GM18520 (cell line): ENCODE measurements at regions not wholly inside any gene's neighbourhood (a gene's known extent, or its start where the extent isn't known, plus 50 kb on each side); places are given as distances from the start of the nearest gene placed in this dataset.
"Not testable (repeated sequence)": the region's sequence is repeated elsewhere in the genome, so short reads cannot be mapped to it uniquely, and the experiment has no call there.

Source experiments
- ATAC-seq: cut with Tn5 transposase; IDR thresholded peaks from one replicate; pipeline ENCODE4 v1.9.1; 2021; ENCODE audit not compliant: unreplicated experiment

DNA sequence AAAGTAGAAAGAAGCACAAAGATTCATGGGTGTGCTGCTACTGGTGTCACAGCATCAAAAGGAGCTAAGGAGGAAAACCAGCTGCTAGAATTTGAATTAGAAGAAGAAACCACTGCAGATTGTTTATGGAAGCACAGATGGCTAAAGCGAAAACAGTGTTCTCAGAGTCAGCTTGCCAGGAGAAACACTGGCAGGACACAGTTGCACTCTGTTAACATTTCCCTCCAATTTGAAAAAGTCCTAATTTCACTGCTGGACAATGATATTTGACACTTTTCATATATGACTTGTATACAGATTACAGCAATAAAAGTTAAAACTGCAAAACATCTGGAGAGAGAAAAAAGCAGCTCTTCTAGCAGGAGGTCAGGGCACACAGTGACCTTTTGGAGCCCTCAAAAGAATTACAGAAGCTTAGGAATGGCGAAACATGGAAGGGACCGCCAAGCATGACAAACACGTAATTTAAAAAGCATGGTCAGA lies 314.5 kb downstream of the COL12A1 start:
- ATAC-seq: no peak

DNA sequence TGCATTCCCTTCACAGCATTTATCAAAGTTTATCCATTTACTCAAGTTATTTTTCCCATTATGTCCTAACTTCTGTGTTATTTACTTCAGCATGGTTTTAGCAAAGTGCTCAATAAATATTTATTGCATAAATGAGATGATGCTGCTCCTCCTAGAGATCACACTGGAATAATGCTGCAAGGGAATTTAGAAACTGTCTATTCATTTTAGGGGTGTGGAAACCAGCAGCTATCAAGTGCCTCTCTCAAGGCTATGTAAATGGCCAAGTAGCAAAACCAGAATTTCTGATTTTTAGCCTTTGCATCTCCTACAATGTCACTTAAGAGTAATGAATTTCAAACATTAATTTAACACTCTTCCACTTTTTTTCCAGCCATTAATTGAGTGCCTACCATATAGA lies 316.2 kb downstream of the COL12A1 start:
- no peak for ATAC-seq

DNA sequence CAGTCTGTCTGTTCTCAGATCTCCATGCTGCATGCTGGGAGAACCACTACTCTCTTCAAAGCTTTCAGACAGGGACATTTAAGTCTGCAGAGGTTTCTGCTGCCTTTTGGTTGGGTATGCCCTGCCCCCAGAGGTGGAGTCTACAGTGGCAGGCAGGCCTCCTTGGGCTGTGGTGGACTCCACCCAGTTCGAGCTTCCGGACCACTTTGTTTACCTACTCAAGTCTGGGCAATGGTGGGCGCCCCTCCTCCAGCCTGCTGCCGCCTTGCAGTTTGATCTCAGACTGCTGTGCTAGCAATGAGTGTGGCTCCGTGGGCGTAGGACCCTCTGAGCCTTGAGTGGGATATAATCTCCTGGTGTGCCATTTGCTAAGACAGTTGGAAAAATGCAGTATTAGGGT lies 317.1 kb downstream of the COL12A1 start:
- ATAC-seq: not testable (repeated sequence)

DNA sequence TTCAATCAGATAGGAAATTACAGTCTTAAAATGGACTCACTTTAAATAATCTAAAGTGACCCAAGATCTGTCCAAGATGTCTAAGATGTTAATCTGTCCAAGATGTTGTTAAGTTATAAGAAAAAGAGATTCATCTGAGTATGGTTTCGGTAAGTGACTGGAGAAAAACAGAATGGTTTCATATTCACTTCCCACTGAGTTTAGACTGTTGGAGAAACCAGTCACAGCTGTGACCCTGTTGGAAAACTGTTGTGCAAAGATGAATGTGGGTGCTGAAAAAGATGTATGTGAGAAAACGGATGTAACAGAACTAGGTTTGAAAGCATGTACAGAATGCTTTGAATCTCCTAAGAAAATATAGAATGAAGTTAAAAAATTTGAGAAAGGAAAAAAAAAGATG lies 325.9 kb downstream of the COL12A1 start:
- ATAC-seq: no peak

DNA sequence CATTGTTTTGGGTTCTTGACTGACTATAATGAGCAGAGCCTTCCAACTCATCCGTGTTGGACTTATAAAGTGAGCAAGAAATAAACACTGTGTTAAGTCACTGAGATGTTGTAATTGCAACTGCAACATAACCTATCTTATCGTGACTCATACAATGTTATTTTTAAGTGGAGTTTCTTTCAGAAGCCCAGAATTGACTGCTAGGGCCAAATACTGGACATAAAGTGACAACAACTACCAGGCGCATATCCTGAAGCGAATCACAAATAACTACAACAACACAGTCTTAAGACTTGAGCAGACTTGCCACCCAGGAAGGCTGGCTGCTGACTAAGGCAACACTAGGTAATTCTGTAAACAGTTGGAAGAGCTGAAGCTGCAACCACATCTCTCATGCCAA lies 326.6 kb downstream of the COL12A1 start:
- no peak for ATAC-seq

DNA sequence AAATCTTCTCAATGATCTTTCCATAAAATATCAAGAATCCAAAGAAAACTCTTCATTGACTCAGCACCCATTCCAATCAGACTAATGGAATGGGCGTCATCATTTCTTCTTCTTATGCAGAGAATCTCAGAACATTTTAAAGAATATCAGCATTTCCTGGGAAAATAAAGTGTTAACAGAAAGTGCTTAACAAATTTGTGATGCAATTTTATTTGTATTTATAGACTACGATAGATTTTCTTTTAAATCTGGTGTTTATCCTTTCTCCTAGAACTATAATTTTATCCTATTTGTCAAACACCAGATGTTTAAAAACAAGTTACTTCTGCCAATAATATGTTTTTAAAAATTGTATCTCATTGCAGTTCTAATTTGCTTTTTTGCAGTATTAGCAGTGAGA lies 330.7 kb downstream of the COL12A1 start:
- no peak for ATAC-seq

DNA sequence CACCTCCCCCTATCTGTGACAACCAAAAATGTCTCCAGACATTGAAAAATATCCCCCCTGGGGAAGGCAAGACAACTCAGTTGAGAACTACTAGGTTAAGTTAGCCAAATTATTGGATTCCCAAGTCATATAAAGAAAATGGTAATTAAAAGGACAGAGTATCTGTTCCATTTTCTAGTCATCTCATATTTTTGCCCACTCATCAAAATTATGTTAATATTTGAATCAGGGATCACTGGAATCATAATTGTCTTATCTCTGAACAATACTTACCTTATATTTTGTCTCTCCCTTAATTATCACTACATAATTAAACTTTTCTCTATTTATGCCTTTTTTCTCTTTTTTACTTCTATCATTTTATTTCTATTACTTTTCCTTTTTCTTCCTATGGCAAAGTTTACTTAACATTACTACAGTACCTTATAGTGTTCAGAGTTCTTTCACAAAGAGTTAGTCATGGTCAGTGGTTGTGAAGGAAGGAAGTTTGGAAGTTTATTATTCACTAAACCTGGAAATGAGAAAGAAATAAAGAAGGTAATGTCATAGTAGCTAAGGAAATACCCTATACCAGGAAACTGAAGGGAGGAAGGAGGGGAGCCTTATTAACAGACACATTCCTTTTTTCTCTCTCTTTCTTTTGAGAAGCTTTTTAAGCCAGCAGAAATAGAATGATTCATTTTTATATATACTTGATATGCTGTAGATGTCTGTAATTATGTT lies 332.9 kb downstream of the COL12A1 start:
- ATAC-seq: no peak

DNA sequence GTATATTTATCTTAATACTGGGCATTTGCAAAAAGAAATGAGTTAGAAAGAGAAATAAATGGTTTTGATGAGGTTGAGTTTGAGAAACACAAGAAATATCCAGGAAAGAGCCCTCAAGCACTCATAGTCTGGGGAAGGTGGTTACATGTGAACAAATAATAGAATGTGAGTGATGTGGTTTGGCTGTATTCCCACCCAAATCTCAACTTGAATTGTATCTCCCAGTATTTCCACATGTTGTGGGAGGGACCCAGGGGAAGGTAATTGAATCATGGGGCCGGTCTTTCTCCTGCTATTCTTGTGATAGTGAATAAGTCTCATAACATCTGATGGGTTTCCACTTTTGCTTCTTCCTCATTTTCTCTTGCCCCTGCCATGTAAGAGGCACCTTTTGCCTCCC lies 334.1 kb downstream of the COL12A1 start:
- ATAC-seq: no peak

DNA sequence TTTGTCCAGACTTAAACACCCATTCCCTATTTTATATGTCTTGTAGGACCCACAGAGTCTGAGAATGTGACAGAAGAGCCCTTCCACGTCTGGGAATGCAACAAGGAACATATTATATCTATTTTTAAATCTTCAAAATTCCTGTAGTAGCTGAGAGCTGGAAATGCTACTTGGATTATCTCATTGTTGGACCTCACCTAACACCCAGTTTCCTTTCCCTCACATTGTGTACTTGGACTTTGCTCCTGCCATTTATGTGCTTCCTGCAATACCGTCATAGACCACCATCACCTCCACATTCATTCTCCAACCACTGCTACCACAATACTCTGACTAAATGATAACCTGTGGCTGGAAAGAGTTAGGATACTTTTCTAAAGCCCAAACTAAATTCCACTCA lies 335.4 kb downstream of the COL12A1 start:
- ATAC-seq: no peak

DNA sequence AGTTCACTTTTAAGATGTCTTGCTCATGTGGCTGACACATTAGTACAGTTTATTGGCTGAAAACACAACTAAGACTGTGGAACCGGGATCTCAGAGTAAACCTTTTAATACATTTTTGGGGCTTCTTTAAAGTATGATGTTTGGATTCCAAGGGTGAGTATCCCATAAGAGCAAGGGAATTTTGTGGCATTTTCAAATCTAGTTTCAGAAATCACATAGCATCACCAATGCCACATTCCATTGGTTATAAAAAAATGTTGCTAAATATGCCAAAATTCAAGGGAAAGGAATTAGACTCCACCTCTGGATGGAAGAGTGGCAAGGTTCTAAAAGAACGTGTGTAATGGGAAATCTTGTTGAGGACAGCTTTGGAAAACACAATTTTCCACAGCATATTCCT lies 338.6 kb downstream of the COL12A1 start:
- no peak for ATAC-seq

DNA sequence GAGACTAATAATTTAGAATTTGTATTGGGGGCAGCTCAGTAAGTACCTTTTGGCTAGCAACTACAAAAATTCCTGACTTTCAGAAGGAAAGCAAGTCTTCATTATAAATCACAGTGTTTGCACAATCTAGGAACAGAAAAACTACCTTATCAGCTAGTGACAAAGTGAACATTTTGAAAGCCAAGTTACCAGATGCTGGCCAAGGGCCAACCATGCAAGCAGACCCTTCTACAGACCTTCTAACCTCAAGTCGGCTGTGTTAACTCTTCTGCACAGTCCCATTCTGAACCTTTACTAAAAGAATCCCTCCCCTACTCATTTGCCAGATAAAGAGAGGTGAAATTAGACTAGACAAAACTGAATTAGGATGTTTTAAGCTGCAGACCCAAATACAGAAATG lies 341.9 kb downstream of the COL12A1 start:
- no peak for ATAC-seq

DNA sequence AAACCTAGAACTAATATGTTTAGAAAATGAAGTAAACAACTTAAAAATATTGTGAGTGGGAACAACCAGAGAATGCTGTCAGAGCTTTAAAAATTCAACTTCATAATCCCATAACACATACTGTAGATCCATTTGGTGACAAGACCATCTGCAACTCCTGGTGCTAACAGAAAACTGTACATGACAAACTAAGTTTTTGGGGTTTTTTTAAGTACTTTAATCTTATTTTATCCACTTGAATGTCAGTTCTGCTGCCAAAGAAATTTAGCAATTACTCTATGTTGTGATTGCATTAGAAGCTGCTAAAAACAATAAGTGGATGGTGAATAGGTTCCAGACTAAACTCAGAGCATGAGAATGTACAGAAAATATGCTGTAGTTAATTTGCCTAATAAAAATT lies 345.4 kb downstream of the COL12A1 start:
- no peak for ATAC-seq

DNA sequence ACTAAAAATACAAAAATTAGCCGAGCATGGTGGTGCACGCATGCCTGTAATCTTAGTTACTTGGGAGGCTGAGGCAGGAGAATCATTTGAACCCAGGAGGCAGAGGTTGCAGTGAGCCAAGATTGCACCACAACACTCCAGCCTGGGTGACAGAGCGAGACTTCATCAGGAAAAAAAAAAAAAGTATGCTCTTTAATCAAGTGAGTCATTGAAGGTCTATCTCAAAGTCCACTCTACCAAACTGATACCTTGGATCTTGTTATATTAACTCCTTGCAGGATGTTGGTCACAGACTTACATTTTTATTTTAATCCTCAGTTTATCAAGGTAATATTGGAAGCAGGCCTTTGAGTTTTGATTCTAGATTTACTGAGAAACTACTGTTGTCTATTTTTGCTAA lies 348.7 kb downstream of the COL12A1 start:
- ATAC-seq: no peak

DNA sequence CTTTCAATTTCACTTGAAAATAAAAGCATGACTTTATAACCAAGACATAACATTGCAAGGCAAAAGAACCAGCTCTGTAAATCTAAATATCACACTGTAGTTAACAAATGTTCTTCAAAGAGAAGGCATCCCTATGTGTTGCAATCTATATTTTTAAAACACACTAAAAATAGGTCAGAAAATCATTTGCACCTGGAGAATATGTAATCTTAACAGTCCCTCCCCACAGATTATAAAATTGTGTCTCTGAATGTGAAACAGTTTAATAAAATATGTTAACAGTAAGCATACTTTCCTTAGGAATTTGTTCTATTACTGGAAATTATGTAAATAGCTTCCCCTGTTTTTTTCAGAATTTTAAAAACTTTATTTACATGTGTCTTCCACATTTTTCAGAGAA lies 351.9 kb downstream of the COL12A1 start:
- no peak for ATAC-seq

DNA sequence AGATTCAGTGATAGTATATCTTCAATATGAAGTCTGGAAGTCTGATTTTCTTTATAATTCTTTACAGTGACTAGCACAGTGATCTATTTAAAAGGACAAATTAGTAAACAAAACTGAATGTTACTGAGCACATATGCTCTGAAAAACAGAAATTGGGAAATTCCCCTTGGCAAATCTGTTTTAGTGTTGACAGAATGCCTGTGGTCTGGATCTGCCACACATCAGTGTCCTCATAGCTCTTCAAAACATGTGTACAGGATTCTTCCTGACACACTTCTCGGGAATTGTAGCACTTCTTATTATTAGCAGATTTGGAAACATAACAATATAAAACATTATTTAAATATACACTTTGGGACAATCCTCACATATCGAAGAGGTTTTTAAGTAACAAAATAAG lies 354.3 kb downstream of the COL12A1 start:
- no peak for ATAC-seq

DNA sequence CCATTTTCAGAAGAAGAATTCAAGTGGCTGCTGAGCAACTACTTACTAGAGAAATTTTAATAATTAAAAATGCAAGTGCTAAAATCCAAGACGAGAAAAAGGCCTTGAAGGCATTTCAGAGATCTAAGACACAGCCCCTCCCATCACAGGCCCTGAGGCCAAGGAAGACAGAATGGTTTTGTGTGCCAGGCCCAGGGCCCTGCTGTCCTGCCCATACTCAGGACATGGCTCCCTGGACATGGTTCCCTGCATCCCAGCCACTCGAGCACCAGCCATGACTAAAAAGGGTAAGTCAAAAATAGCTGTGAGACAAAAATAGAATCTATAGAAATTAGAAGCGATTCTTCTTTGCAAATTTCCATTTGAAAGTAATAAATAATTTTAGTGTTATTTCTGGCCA lies 364.9 kb downstream of the COL12A1 start:
- ATAC-seq: no peak

DNA sequence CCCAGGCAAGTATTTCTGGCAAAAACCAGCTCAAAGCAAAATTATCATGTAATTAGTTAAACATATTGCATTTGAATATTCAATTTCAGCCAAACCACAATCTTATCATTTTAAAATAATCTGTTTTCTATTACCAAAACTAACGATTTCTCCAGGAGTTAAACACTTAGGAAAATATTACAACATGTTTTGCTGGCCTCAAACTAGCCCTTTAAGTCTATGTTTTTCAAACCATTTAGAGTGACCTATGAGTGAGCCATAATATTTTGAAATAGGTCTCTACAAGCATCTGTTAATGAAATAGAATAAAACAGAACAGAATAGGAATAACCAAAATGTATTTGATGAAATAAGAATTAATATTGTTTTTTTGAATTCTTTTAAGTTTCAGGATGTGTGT lies 370.9 kb downstream of the COL12A1 start:
- no peak for ATAC-seq

DNA sequence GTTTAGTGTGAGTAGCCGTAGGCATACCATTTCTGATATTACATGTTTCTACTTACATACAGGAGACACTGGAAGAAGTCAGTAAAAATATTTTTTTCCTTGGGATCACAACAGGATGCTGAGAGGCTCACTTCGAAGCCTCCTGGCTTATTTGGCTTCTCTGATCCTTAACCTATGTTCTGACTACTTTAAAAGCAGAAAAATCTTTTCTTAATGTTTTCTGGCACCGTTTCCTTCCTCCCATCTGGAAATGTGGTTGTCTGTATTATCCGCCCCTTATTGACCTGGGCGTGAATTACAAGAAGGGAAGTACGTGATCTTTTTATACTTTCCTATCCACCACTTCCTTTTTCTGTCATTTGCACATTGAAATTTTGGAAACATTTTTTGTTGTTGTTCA lies 379.6 kb downstream of the COL12A1 start:
- ATAC-seq: no peak

DNA sequence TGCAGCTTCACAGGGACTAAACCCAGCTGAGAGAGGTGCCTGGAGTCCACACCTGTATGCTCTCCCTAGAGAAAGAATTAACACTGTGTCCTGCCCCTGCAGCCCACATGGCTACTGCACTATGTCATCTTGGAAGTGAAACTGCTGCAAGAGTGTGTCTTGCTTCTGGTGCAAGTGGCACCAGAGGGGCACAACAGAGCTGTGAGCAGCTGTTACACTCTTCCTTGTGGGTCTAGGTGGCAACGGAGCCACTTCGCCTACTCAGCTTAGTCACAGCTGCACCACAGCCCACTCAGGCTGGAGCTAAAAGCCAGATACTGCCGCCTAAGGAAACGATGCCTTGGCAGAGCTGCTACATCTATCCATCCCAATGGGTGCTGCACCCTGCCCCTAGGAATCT lies 391.4 kb downstream of the COL12A1 start:
- ATAC-seq: no peak

DNA sequence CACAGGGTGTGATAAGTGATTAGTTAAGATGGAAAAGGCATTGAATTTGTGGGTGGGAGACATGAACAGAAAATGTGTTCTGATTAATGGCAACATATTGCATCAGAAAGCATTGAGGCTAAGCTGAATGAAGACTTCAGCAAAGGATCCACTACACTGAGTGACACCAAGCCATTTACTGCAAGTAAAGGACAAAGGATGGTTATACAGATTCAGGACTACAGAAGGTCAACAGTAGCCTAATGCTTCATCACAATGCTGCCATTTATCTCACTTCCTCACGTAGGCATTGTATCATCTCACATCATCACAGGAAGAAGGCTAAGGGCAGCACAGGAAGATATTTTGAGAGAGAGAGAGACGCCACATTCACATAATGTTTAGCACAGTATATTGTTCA lies 398.2 kb downstream of the COL12A1 start:
- ATAC-seq: no peak

DNA sequence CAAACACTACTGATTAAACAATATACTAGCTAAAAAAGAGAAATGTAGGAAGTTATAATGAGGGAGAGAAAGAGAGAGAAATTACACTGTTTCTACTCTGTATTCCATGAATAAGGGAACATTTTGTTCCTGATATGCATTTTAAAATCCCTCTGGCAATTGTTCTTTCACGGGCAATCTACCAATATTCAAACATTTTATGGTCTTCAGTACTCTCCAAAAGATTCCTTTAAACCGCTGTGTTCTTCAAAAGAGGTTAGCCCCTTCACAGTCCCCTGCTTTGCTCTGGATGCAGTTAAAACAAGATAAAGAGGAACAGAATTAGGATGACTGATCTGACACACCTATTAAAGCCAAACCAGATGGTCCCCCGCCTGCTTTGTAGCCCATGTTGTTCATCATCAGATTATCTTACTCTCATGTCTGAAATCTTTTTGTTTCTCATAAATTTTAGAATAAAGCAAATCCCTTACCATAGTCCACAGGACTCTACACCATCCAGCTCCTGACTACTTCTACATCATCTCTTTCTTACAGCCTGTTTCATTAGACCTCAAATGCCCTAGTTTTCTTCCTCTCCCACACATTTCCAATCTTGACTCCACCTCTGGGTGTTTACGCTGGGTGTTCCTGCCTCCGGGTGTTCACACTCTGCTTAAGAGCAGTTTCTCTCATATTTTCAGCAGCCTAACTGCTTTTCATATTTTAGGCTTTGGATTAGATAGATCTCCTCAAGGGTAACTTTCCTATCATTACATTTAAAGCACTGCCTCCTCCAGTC lies 399.7 kb downstream of the COL12A1 start:
- ATAC-seq: no peak

DNA sequence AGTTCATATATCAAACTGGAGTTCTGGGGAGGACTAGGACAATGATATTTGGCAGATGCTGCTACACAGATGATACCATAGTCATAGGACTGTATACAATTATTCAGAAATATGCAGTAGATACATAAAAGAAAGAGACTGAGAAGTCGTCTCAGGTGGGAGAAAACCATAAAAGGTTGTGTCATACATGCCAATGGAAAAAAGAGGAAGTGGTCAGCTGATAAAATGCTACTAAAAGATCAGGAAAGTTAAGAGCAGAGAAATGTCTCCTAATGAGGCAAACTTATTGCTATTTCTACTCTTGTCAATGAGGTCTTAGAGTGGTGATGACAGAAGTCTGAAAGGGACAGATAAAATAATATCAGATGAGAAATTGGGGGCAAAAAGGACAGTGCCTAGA lies 407.6 kb downstream of the COL12A1 start:
- ATAC-seq: no peak

DNA sequence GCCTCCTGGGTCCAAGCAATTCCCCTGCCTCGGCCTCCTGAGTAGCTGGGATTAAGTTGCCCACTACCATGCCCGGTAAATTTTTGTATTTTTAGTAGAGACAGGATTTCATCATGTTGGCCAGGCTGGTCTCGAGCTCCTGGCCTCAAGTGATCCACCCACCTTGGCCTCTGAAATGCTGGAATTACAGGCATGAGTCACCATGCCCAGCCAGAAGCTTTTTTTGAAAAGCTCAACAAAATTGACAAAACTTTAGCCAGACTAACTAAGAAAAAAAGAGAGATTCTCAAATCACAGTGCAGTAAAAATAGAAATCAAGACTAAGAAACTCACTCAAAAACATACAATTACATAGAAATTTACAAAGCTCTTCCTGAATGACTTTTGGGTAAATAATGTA lies 420.6 kb downstream of the COL12A1 start:
- no peak for ATAC-seq
